Skeletal muscle satellite cell (primary cell): ENCODE measurements at regions not wholly inside any gene's neighbourhood (a gene's known extent, or its start where the extent isn't known, plus 50 kb on each side); places are given as distances from the start of the nearest gene placed in this dataset.
"Not testable (repeated sequence)": the region's sequence is repeated elsewhere in the genome, so short reads cannot be mapped to it uniquely, and the experiment has no call there.

Experiments
- H3K27me3 ChIP-seq: 2 replicates; pipeline ENCODE4 v1.7.0; 2013; ENCODE audit warnings: low read length; ENCODE audit not compliant: control insufficient read depth, insufficient read depth
- H3K36me3 ChIP-seq: 2 replicates; pipeline ENCODE4 v1.7.0; 2013; ENCODE audit warnings: mild to moderate bottlenecking, control low read depth, low read length; ENCODE audit not compliant: insufficient read depth
- H3K4me1 ChIP-seq: 2 replicates; pipeline ENCODE4 v1.7.0; 2013; ENCODE audit warnings: low read length; ENCODE audit not compliant: control insufficient read depth, insufficient read depth
- H3K4me2 ChIP-seq: 2 replicates; pipeline ENCODE4 v1.7.0; 2013; ENCODE audit warnings: mild to moderate bottlenecking, low read length
- H3K4me3 ChIP-seq: 2 replicates; pipeline ENCODE4 v1.7.0; 2013; ENCODE audit warnings: low read length
- H3K9ac ChIP-seq: 2 replicates; pipeline ENCODE4 v1.7.0; 2013; ENCODE audit warnings: mild to moderate bottlenecking, low read depth, low read length, moderate library complexity
- H3K9me3 ChIP-seq: replicated peaks from 2 replicates; pipeline ENCODE4 v1.7.0; 2013; ENCODE audit warnings: mild to moderate bottlenecking, control low read depth, low read length

DNA sequence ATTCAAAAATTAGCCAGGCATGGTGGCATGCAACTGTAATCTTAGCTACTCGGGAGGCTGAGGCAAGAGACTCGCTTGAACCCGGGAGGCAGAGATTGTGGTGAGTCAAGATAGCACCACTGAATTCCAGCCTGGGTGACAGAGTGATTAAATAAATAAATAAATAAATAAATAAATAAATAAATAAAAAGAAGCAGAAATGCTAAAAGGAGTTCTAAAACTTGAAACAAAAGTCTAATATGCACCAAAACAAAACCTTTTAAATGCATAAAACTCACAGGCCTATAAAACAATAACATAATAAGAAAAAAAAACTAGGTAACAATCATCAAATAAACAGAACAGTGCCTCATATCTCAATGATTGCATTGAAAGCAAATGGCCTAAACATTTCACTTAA is 1458.9 kb downstream of the AMY1C start:
- no peaks in the 10 kb centered on the region for H3K27me3 ChIP-seq
- H3K4me2 ChIP-seq = no peak overlapping the region
- peaks cover 6% of the 10 kb centered on the region for H3K9me3 ChIP-seq
- H3K9ac ChIP-seq = no peak overlapping the region
- H3K4me3 ChIP-seq = no peak overlapping the region
- H3K4me1 ChIP-seq = no peaks in the 10 kb centered on the region
- no peaks in the 10 kb centered on the region for H3K36me3 ChIP-seq

- Histone ChIP-seq H3K4me3 (no peak overlapping the region), H3K4me2 (no peak overlapping the region), H3K4me1 (no peaks in the 10 kb centered on the region), H3K27me3 (no peaks in the 10 kb centered on the region), H3K36me3 (no peaks in the 10 kb centered on the region), H3K9me3 (no peaks in the 10 kb centered on the region), H3K9ac (no peak overlapping the region)
Observed at GRCh38 chr1:105210747-105211146, 1461.0 kb downstream of the AMY1C start.

GRCh38 chr1:105231378-105231777 is 1481.7 kb downstream of the AMY1C start:
- Histone ChIP-seq H3K4me2 (no peak overlapping the region), H3K9me3 (peaks cover 3% of the 10 kb centered on the region), H3K4me3 (no peak overlapping the region), H3K9ac (no peak overlapping the region), H3K27me3 (no peaks in the 10 kb centered on the region), H3K4me1 (no peaks in the 10 kb centered on the region), H3K36me3 (no peaks in the 10 kb centered on the region)

DNA sequence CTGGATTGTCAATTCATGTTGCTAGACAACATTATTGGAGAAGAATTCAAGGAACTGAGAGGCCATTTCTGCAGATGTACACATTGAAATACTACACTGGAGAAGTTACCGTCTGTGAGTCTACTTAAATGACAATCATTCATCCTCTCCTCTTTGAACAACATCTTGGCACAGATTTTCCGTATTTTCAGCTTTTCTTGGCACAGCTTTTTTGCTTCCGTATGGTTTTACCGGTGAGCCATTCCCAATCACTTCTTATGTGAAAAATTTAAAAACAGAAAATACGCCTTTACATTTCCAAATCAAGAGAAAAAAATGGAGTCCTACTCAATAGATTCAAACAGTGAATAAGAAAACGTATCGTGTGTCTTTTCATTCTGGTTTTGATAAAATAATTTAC is 1493.7 kb downstream of the AMY1C start:
- Histone ChIP-seq H3K36me3 (no peaks in the 10 kb centered on the region), H3K4me3 (no peak overlapping the region), H3K27me3 (no peaks in the 10 kb centered on the region), H3K9ac (no peak overlapping the region), H3K4me1 (no peaks in the 10 kb centered on the region), H3K9me3 (no peaks in the 10 kb centered on the region), H3K4me2 (no peak overlapping the region)

- Histone ChIP-seq H3K4me3 (no peak overlapping the region), H3K4me2 (no peak overlapping the region), H3K27me3 (no peaks in the 10 kb centered on the region), H3K9me3 (no peaks in the 10 kb centered on the region), H3K9ac (no peak overlapping the region), H3K4me1 (no peaks in the 10 kb centered on the region), H3K36me3 (no peaks in the 10 kb centered on the region)
Observed at GRCh38 chr1:105243969-105244368, 1494.3 kb downstream of the AMY1C start.

- Histone ChIP-seq H3K9ac (no peak overlapping the region), H3K4me1 (no peaks in the 10 kb centered on the region), H3K9me3 (no peaks in the 10 kb centered on the region), H3K36me3 (no peaks in the 10 kb centered on the region), H3K4me2 (no peak overlapping the region), H3K4me3 (no peak overlapping the region), H3K27me3 (no peaks in the 10 kb centered on the region)
Observed at GRCh38 chr1:105254906-105255305, 1505.2 kb downstream of the AMY1C start.

DNA sequence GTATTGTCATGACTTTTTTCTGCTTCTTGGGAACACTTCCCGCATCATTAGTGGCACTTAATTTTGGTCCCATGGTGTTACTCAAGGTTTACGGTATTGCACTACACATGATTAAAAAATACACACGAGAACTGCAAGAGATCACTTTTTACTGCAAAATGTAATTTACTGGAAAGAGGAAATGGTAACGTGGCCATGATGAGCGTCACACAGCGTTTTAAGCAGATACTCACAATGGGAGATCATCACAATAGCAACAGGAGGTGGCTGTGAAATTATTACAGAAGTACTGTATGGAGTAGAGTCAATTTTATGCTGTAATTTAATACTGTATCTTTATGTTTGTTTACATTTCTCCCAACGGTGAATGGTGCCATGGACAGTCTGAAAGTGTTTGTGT is 1510.3 kb downstream of the AMY1C start:
- Histone ChIP-seq H3K27me3 (no peaks in the 10 kb centered on the region), H3K4me1 (no peaks in the 10 kb centered on the region), H3K4me3 (no peak overlapping the region), H3K9ac (no peak overlapping the region), H3K36me3 (no peaks in the 10 kb centered on the region), H3K9me3 (no peaks in the 10 kb centered on the region), H3K4me2 (no peak overlapping the region)

DNA sequence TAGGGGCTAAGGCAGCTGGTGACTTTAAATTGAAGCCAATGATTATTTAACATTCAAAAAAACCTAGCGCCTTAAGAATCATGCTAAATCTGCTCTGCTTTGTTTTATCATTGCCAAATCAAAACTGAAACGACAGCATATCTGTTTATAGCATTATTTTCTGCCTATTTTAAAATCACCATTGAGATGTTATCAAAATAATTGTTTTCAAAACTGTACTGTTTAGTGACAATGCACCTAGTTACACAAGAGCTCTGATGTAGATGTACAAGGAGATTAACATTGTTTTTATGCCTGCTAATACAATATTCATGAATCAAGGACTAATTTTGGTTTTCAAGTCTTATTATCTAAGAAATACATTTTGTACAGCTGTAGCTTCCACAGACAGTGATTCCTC is 1521.3 kb downstream of the AMY1C start:
- Histone ChIP-seq H3K4me3 (no peak overlapping the region), H3K27me3 (no peaks in the 10 kb centered on the region), H3K4me1 (no peaks in the 10 kb centered on the region), H3K9me3 (peaks cover 2% of the 10 kb centered on the region), H3K4me2 (no peak overlapping the region), H3K9ac (no peak overlapping the region), H3K36me3 (no peaks in the 10 kb centered on the region)

DNA sequence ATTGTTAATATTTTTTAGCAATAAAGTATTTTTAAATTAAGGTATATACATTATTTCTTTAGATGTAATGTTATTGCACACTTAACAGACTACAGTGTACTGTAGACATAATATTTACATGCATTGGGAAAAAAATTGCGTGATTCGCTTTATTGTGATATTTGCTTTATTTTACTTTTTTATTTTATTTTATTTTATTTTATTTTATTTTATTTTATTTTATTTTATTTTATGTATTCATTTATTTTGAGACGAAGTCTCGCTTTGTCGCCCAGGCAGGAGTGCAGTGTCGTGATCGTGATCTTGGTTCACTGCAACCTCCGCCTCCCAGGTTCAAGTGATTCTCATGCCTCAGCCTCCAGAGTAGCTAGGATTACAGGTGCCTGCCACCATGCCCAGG is 1522.7 kb downstream of the AMY1C start:
- not testable (repeated sequence) for H3K4me2 ChIP-seq, H3K27me3 ChIP-seq, H3K4me3 ChIP-seq, H3K9me3 ChIP-seq, H3K9ac ChIP-seq, H3K36me3 ChIP-seq, H3K4me1 ChIP-seq

- H3K9ac ChIP-seq = no peak overlapping the region
- H3K4me3 ChIP-seq = no peak overlapping the region
- H3K27me3 ChIP-seq = no peaks in the 10 kb centered on the region
- no peaks in the 10 kb centered on the region for H3K9me3 ChIP-seq
- H3K4me2 ChIP-seq = no peak overlapping the region
- H3K36me3 ChIP-seq = no peaks in the 10 kb centered on the region
- H3K4me1 ChIP-seq = no peaks in the 10 kb centered on the region
Observed at GRCh38 chr1:105294838-105295237, 1545.1 kb downstream of the AMY1C start.

- no peaks in the 10 kb centered on the region for H3K36me3 ChIP-seq
- no peak overlapping the region for H3K4me3 ChIP-seq
- H3K9me3 ChIP-seq = no peaks in the 10 kb centered on the region
- H3K9ac ChIP-seq = no peak overlapping the region
- H3K4me1 ChIP-seq = no peaks in the 10 kb centered on the region
- H3K4me2 ChIP-seq = no peak overlapping the region
- no peaks in the 10 kb centered on the region for H3K27me3 ChIP-seq
Observed at GRCh38 chr1:105310063-105310462, 1560.4 kb downstream of the AMY1C start.

DNA sequence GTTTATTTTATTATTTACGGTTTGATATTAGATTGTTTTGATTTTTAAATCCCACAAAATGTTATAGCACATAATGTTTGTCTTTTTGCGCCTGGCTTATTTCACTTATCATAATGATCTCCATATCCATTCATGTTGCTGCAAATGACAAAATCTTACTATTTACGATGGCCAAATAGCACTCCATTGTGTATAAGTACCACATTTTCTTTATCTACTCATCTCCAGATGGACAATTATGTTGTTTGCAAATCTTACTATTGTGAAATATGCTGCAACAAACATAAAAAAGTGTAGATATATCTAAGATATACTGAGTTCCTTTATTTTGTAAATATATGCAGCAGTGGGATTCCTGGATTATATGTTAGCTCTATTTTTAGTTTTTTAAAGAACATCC is 1568.3 kb downstream of the AMY1C start:
- Histone ChIP-seq H3K4me3 (no peak overlapping the region), H3K36me3 (no peaks in the 10 kb centered on the region), H3K9ac (no peak overlapping the region), H3K4me1 (no peaks in the 10 kb centered on the region), H3K4me2 (no peak overlapping the region), H3K9me3 (no peaks in the 10 kb centered on the region), H3K27me3 (no peaks in the 10 kb centered on the region)
